Ascending aorta (tissue), 2 donors: ENCODE measurements at regions not wholly inside any gene's neighbourhood (a gene's known extent, or its start where the extent isn't known, plus 50 kb on each side); places are given as distances from the start of the nearest gene placed in this dataset.

Source experiments
- DNase-seq, 2 donors: peaks; one replicate each; pipeline ENCODE4 v3.0.0-alpha.2; 2019; ENCODE audit warnings: low spot score in 2 of 2
- H3K27ac ChIP-seq, 2 donors: fragments of 200-600 bp; sonication (generic); one replicate each; pipeline ENCODE4 v1.5.1; 2016 to 2017; ENCODE audit warnings: mild to moderate bottlenecking in 1 of 2
- H3K27me3 ChIP-seq: fragments of 200-600 bp; sonication (generic); one replicate; pipeline ENCODE4 v1.5.1; 2017
- H3K36me3 ChIP-seq, 2 donors: fragments of 200-600 bp; sonication (generic); one replicate each; pipeline ENCODE4 v1.5.1; 2016
- H3K4me1 ChIP-seq, 2 donors: fragments of 200-600 bp; sonication (generic); one replicate each; pipeline ENCODE4 v1.5.1; 2016 to 2017; ENCODE audit warnings: mild to moderate bottlenecking in 1 of 2
- H3K4me3 ChIP-seq, 2 donors: fragments of 200-600 bp; sonication (generic); one replicate each; pipeline ENCODE4 v1.5.1; 2016 to 2017; ENCODE audit warnings: mild to moderate bottlenecking in 1 of 2
- H3K9me3 ChIP-seq, 2 donors: fragments of 200-600 bp; sonication (generic); one replicate each; pipeline ENCODE4 v1.5.1; 2016
- CTCF ChIP-seq, 3 experiments: fragments of 200-600 bp in 2 of 3; fragments of 450-650 bp in 1 of 3; sonication (generic) in 2 of 3; IDR thresholded peaks; one replicate each; pipeline ENCODE4 v1.5.1; 2016 to 2019; ENCODE audit warnings: antibody characterized with exemption in 3 of 3, mild to moderate bottlenecking in 1 of 3, moderate library complexity in 1 of 3
- intact Hi-C: fragments of 100-400 bp; cut with DNase I; formaldehyde crosslinking; loops from one replicate; pipeline ENCODE4 v1.15.1; 2023

- intact Hi-C loops = no loop called here
- Histone ChIP-seq H3K4me3 (no peak overlapping the region), H3K9me3 (no peaks in the 10 kb centered on the region), H3K36me3 (peaks cover 5 to 8% of the 10 kb centered on the region in 2 donors), H3K27me3 (no peaks in the 10 kb centered on the region), H3K4me1 (no peaks in the 10 kb centered on the region), H3K27ac (no peak overlapping the region)
- TF ChIP-seq CTCF (IDR thresholded peaks at IDR 0.05) = no peak
- DNase-seq = no peak
Observed at GRCh38 chr7:66535414-66536329, 93.0 kb upstream of the KCTD7 start.

DNA sequence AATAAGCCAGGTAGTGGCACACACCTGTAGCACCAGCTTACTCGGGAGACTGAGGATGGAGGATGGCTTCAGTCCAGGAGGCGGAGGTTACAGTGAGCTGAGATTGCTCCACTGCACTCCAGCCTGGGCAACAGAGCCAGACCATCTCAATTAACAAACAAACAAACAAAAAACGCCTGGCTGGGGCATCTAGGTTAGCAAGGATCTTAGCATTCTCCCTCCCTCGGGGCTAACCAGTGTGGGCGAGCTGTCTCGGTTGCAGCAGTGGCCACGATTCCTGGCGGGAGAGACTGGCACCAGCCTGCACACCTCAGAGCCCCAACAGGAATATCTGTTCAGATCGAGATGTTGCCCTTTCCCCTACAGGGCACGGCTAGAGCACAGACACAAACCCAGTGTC lies 91.3 kb upstream of the KCTD7 start:
- no peaks in the 10 kb centered on the region for H3K4me1 ChIP-seq
- no peak overlapping the region for H3K27ac ChIP-seq
- H3K9me3 ChIP-seq = no peaks in the 10 kb centered on the region
- intact Hi-C loops = no loop called here
- H3K4me3 ChIP-seq = no peak overlapping the region
- DNase-seq = no peak
- no peaks in the 10 kb centered on the region for H3K27me3 ChIP-seq
- H3K36me3 ChIP-seq = peaks cover 15 to 17% of the 10 kb centered on the region in 2 donors
- TF ChIP-seq CTCF (IDR thresholded peaks at IDR 0.05) = no peak

DNA sequence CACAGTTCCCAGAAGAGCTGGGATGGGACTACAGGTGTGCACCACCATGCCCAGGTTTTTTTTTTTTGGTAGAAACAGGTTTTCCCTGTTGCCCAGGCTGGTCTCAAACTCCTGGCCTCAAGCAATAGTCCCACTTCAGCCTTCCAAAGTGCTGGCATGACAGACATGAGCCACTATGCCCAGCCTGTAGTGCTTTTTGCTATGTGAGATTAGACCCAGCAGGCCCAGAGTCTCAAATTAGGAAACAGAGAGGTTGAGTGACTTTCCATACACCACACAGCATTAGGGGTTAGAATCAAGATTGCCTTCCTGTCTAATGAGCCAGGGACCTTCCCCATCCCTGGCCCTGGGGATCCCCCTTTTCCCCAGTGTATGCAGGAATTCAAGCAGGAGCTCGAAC lies 90.8 kb upstream of the KCTD7 start:
- no peaks in the 10 kb centered on the region for H3K27me3 ChIP-seq
- H3K27ac ChIP-seq = no peak overlapping the region
- H3K9me3 ChIP-seq = no peaks in the 10 kb centered on the region
- H3K36me3 ChIP-seq = peaks cover 15 to 17% of the 10 kb centered on the region in 2 donors
- no peak overlapping the region for H3K4me3 ChIP-seq
- TF ChIP-seq CTCF (IDR thresholded peaks at IDR 0.05) = no peak
- no peak for DNase-seq
- intact Hi-C loops = no loop called here
- H3K4me1 ChIP-seq = no peaks in the 10 kb centered on the region

DNA sequence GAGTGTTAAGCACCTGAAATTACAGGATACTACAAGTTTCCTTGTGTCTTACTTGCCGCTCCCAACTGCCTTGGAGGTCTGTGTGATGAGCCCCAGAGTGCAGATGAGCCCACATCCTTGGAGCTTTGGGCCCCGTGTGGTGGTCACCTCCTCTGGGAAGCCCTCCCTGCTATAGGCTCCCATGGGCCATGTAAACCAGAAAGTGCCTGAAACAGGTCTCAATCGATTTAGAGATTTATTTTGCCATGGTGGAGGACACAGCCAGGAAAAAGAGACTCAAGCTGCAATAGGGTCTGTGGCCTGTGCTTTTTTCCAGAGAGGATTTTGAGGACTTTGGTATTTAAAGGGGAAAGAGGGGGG lies 89.4 kb upstream of the KCTD7 start:
- no peak for DNase-seq
- Histone ChIP-seq H3K27ac (no peak overlapping the region), H3K4me3 (no peak overlapping the region), H3K36me3 (peaks cover 15 to 20% of the 10 kb centered on the region in 2 donors), H3K9me3 (no peaks in the 10 kb centered on the region), H3K4me1 (no peaks in the 10 kb centered on the region), H3K27me3 (no peaks in the 10 kb centered on the region)
- intact Hi-C loops = no loop called here
- no peak for TF ChIP-seq CTCF (IDR thresholded peaks at IDR 0.05)

DNA sequence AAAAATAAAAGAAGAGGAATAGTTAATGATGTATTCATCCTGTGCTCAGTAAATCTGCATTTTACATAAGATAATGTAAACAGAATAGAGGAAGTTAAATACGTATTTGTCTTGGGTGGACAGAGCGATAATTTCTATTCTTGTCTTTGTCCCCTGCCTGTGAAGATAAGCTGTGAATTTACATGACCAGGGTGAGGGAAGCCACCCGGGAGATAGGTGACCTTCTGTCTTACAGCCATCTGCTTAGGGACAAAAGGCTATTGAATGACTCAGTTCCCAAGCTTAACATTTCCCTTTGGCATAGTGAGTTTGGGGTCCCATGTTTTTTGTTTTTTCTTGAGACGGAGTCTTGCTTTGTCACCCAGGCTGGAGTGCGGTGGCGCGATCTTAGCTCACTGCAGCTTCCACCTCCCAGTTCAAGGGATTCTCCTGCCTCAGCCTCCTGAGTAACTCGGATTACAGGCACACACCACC lies 88.7 kb upstream of the KCTD7 start:
- no peaks in the 10 kb centered on the region for H3K4me1 ChIP-seq
- H3K9me3 ChIP-seq = no peaks in the 10 kb centered on the region
- intact Hi-C loops = no loop called here
- H3K36me3 ChIP-seq = peaks cover 22% of the 10 kb centered on the region in 2 donors
- no peaks in the 10 kb centered on the region for H3K27me3 ChIP-seq
- DNase-seq = no peak
- H3K4me3 ChIP-seq = no peak overlapping the region
- H3K27ac ChIP-seq = no peak overlapping the region
- no peak for TF ChIP-seq CTCF (IDR thresholded peaks at IDR 0.05)
